ENCODE measurements at regions not wholly inside any gene's neighbourhood (a gene's known extent, or its start where the extent isn't known, plus 50 kb on each side); places are given as distances from the start of the nearest gene placed in this dataset.

GRCh38 chr16:51573191-51573590, 422.1 kb upstream of the SALL1 start:
- H3K27me3 Mint-ChIP-seq (ENCODE audit: low read depth in 2 of 2): no peaks in the 10 kb centered on the region
- H3K4me1 Mint-ChIP-seq: no peaks in the 10 kb centered on the region
- Histone ChIP-seq H3K27ac (ENCODE audit: low read length) (no peak overlapping the region), H3K4me1 (ENCODE audit: control insufficient read depth, insufficient read depth, low read length) (no peaks in the 10 kb centered on the region), H3K27me3 (ENCODE audit: control insufficient read depth, insufficient read depth, low read length) (no peaks in the 10 kb centered on the region), H3K9me3 (ENCODE audit: control insufficient read depth, insufficient read depth, low read length) (no peaks in the 10 kb centered on the region), H3K36me3 (ENCODE audit: control insufficient read depth, insufficient read depth, low read length) (no peaks in the 10 kb centered on the region), H3K4me3 (ENCODE audit: low read length) (no peak overlapping the region)
- no peaks in the 10 kb centered on the region for H3K36me3 Mint-ChIP-seq
- H3K4me3 Mint-ChIP-seq: no peak overlapping the region
- 77% methylated on average over 4 of the region's 5 CpGs for WGBS (ENCODE audit: insufficient coverage)
- ATAC-seq (no peak), DNase-seq (no peak)
- peaks cover 4 to 5% of the 10 kb centered on the region in 2 donors for H3K9me3 Mint-ChIP-seq
- intact Hi-C loops (cut with micrococcal nuclease): no loop called here
- H3K27ac Mint-ChIP-seq: no peak overlapping the region
- TF ChIP-seq CTCF (IDR thresholded peaks at IDR 0.05): no peak

- H3K9me3 ChIP-seq (ENCODE audit: control insufficient read depth, insufficient read depth, low read length): no peaks in the 10 kb centered on the region
- Mint-ChIP-seq H3K36me3 (no peaks in the 10 kb centered on the region), H3K9me3 (peaks cover 7 to 8% of the 10 kb centered on the region in 2 donors), H3K4me3 (no peak overlapping the region), H3K27ac (no peak overlapping the region), H3K27me3 (ENCODE audit: low read depth in 2 of 2) (no peaks in the 10 kb centered on the region), H3K4me1 (no peaks in the 10 kb centered on the region)
- H3K36me3 ChIP-seq (ENCODE audit: control insufficient read depth, insufficient read depth, low read length): no peaks in the 10 kb centered on the region
- WGBS (ENCODE audit: insufficient coverage): 58% methylated on average over 5 of the region's 5 CpGs
- ATAC-seq: no peak
- no peak overlapping the region for H3K4me3 ChIP-seq (ENCODE audit: low read length)
- no peak for DNase-seq
- no peaks in the 10 kb centered on the region for H3K27me3 ChIP-seq (ENCODE audit: control insufficient read depth, insufficient read depth, low read length)
- no peaks in the 10 kb centered on the region for H3K4me1 ChIP-seq (ENCODE audit: control insufficient read depth, insufficient read depth, low read length)
- intact Hi-C loops (cut with micrococcal nuclease): no loop called here
- no peak overlapping the region for H3K27ac ChIP-seq (ENCODE audit: low read length)
- TF ChIP-seq CTCF (IDR thresholded peaks at IDR 0.05): no peak
These were observed 418.3 kb upstream of the SALL1 start for GRCh38 chr16:51569203-51569931.

- Mint-ChIP-seq H3K4me3 (no peak overlapping the region), H3K9me3 (peaks cover 7 to 8% of the 10 kb centered on the region in 2 donors), H3K36me3 (no peaks in the 10 kb centered on the region), H3K4me1 (no peaks in the 10 kb centered on the region), H3K27me3 (ENCODE audit: low read depth in 2 of 2) (no peaks in the 10 kb centered on the region), H3K27ac (no peak overlapping the region)
- Histone ChIP-seq H3K36me3 (ENCODE audit: control insufficient read depth, insufficient read depth, low read length) (no peaks in the 10 kb centered on the region), H3K4me3 (ENCODE audit: low read length) (no peak overlapping the region), H3K9me3 (ENCODE audit: control insufficient read depth, insufficient read depth, low read length) (no peaks in the 10 kb centered on the region), H3K27me3 (ENCODE audit: control insufficient read depth, insufficient read depth, low read length) (no peaks in the 10 kb centered on the region), H3K4me1 (ENCODE audit: control insufficient read depth, insufficient read depth, low read length) (no peaks in the 10 kb centered on the region), H3K27ac (ENCODE audit: low read length) (no peak overlapping the region)
- TF ChIP-seq CTCF (IDR thresholded peaks at IDR 0.05): no peak
- ATAC-seq (no peak), DNase-seq (no peak)
- 100% methylated on average over 1 of the region's 3 CpGs for WGBS (ENCODE audit: insufficient coverage)
- intact Hi-C loops (cut with micrococcal nuclease): no loop called here
These were observed 416.8 kb upstream of the SALL1 start for GRCh38 chr16:51567911-51568310.

- no peaks in the 10 kb centered on the region for H3K27me3 ChIP-seq (ENCODE audit: control insufficient read depth, insufficient read depth, low read length)
- intact Hi-C loops (cut with micrococcal nuclease): no loop called here
- DNase-seq (no peak), ATAC-seq (no peak)
- no peaks in the 10 kb centered on the region for H3K4me1 ChIP-seq (ENCODE audit: control insufficient read depth, insufficient read depth, low read length)
- no peak overlapping the region for H3K4me3 ChIP-seq (ENCODE audit: low read length)
- H3K36me3 ChIP-seq (ENCODE audit: control insufficient read depth, insufficient read depth, low read length): no peaks in the 10 kb centered on the region
- H3K4me1 Mint-ChIP-seq: no peaks in the 10 kb centered on the region
- no peaks in the 10 kb centered on the region for H3K27me3 Mint-ChIP-seq (ENCODE audit: low read depth in 2 of 2)
- no peak overlapping the region for H3K4me3 Mint-ChIP-seq
- no peak for TF ChIP-seq CTCF (IDR thresholded peaks at IDR 0.05)
- H3K27ac Mint-ChIP-seq: no peak overlapping the region
- H3K9me3 Mint-ChIP-seq: peaks cover 7 to 8% of the 10 kb centered on the region in 2 donors
- H3K27ac ChIP-seq (ENCODE audit: low read length): no peak overlapping the region
- WGBS (ENCODE audit: insufficient coverage): 76% methylated on average over 4 of the region's 4 CpGs
- H3K36me3 Mint-ChIP-seq: no peaks in the 10 kb centered on the region
- H3K9me3 ChIP-seq (ENCODE audit: control insufficient read depth, insufficient read depth, low read length): no peaks in the 10 kb centered on the region
These were observed 414.1 kb upstream of the SALL1 start for GRCh38 chr16:51565184-51565583.
